MM.1S (cell line): ENCODE measurements at regions not wholly inside any gene's neighbourhood (a gene's known extent, or its start where the extent isn't known, plus 50 kb on each side); places are given as distances from the start of the nearest gene placed in this dataset.

Experiments used
- DNase-seq: peaks from one replicate; pipeline ENCODE4 v3.0.0-alpha.2; 2015
- H2AFZ ChIP-seq: fragments of 300-600 bp; sonication (generic); 2 replicates; pipeline ENCODE4 v1.6.0; 2016; ENCODE audit warnings: antibody characterized with exemption, low read length
- H3F3A ChIP-seq: fragments of 300-600 bp; sonication (generic); 2 replicates; pipeline ENCODE4 v1.6.1; 2016; ENCODE audit warnings: mild to moderate bottlenecking, antibody characterized with exemption, low read length, moderate library complexity, mixed read lengths; ENCODE audit not compliant: insufficient read depth
- H3K27ac ChIP-seq: fragments of 300-600 bp; sonication (generic); 2 replicates; pipeline ENCODE4 v1.5.1; 2016; ENCODE audit warnings: mild to moderate bottlenecking, low read length
- H3K27me3 ChIP-seq: fragments of 300-600 bp; sonication (generic); replicated peaks from 2 replicates; pipeline ENCODE4 v1.6.0; 2016; ENCODE audit warnings: low read length; ENCODE audit not compliant: insufficient read depth
- H3K36me3 ChIP-seq: fragments of 300-600 bp; sonication (generic); replicated peaks from 2 replicates; pipeline ENCODE4 v1.6.1; 2016; ENCODE audit warnings: mild to moderate bottlenecking, low read length, mixed read lengths; ENCODE audit not compliant: insufficient read depth
- H3K4me1 ChIP-seq: fragments of 300-600 bp; sonication (generic); 2 replicates; pipeline ENCODE4 v1.6.1; 2016; ENCODE audit warnings: low read length, mixed read lengths
- H3K4me2 ChIP-seq: fragments of 300-600 bp; sonication (generic); 2 replicates; pipeline ENCODE4 v1.6.0; 2016; ENCODE audit warnings: low read depth, low read length
- H3K4me3 ChIP-seq: fragments of 300-600 bp; sonication (generic); 2 replicates; pipeline ENCODE4 v1.5.1; 2016; ENCODE audit warnings: low read length, mixed read lengths
- H3K79me2 ChIP-seq: fragments of 300-600 bp; sonication (generic); 2 replicates; pipeline ENCODE4 v1.6.1; 2016; ENCODE audit warnings: mixed run types, low read length, mixed read lengths
- H3K9ac ChIP-seq: fragments of 300-600 bp; sonication (generic); 2 replicates; pipeline ENCODE4 v1.6.1; 2016; ENCODE audit warnings: low read length, mixed read lengths
- H3K9me2 ChIP-seq: fragments of 300-600 bp; sonication (generic); replicated peaks from 2 replicates; pipeline ENCODE4 v1.6.1; 2016; ENCODE audit warnings: mild to moderate bottlenecking, low read length, mixed read lengths; ENCODE audit not compliant: insufficient read depth
- H3K9me3 ChIP-seq: fragments of 300-600 bp; sonication (generic); replicated peaks from 2 replicates; pipeline ENCODE4 v1.6.1; 2016; ENCODE audit warnings: mild to moderate bottlenecking, low read length, mixed read lengths; ENCODE audit not compliant: insufficient read depth
- H4K20me1 ChIP-seq: fragments of 300-600 bp; sonication (generic); 2 replicates; pipeline ENCODE4 v1.6.1; 2016; ENCODE audit warnings: mild to moderate bottlenecking, low read length, moderate library complexity, mixed read lengths; ENCODE audit not compliant: insufficient read depth
- CTCF ChIP-seq: fragments of 300-600 bp; sonication (generic); IDR thresholded peaks from 2 replicates; pipeline ENCODE4 v1.5.1; 2016; ENCODE audit warnings: antibody characterized with exemption, low read length, mixed read lengths
- EZH2 ChIP-seq: fragments of 300-600 bp; sonication (generic); optimal IDR thresholded peaks from 2 replicates; pipeline ENCODE3; 2017; ENCODE audit warnings: low read depth, mild to moderate bottlenecking, antibody characterized with exemption, low read length, mixed read lengths
- EZH2phosphoT487 ChIP-seq: fragments of 300-600 bp; sonication (generic); IDR thresholded peaks from 2 replicates; pipeline ENCODE4 v1.6.1; 2018; ENCODE audit warnings: antibody characterized with exemption, low read length

DNA sequence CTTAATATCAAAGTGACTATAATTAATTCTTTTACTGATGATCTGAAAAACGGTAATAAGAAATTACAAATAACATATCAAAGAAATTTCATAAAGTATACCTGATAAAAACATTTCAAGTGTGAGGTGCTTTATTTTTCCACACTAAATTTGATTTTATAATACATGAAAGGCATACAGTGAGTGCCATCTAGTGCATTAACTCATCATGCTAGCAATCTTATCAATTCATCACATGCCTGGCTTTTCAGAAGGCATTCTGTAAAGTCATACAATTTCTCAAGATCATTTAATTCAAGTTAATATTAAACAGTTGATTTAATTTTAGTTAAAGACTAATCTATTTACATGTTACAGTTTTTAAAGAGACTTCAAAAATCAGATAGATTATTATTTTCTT is 1020.9 kb downstream of the GATA3 start:
- H3K27me3 ChIP-seq, result no peaks in the 10 kb centered on the region
- no peak for DNase-seq
- no peak overlapping the region for H3K27ac ChIP-seq
- no peaks in the 10 kb centered on the region for H3K36me3 ChIP-seq
- H3K79me2 ChIP-seq, result no peaks in the 10 kb centered on the region
- H3K4me1 ChIP-seq, result no peaks in the 10 kb centered on the region
- no peaks in the 10 kb centered on the region for H4K20me1 ChIP-seq
- H3K4me3 ChIP-seq, result no peak overlapping the region
- no peak overlapping the region for H3K4me2 ChIP-seq
- H3K9me3 ChIP-seq, result no peaks in the 10 kb centered on the region
- H3F3A ChIP-seq, result no peaks in the 10 kb centered on the region
- TF ChIP-seq CTCF (no peak), EZH2phosphoT487 (no peak), EZH2 (no peak)
- H3K9ac ChIP-seq, result no peak overlapping the region
- H3K9me2 ChIP-seq, result no peaks in the 10 kb centered on the region
- H2AFZ ChIP-seq, result no peak overlapping the region

GRCh38 chr10:9076066-9076465 is 1021.6 kb downstream of the GATA3 start:
- no peak for DNase-seq
- no peaks in the 10 kb centered on the region for H4K20me1 ChIP-seq
- H3K79me2 ChIP-seq, result no peaks in the 10 kb centered on the region
- H3K4me1 ChIP-seq, result no peaks in the 10 kb centered on the region
- no peaks in the 10 kb centered on the region for H3K27me3 ChIP-seq
- H3K9ac ChIP-seq, result no peak overlapping the region
- no peak overlapping the region for H3K4me3 ChIP-seq
- H3F3A ChIP-seq, result no peaks in the 10 kb centered on the region
- no peaks in the 10 kb centered on the region for H3K9me2 ChIP-seq
- TF ChIP-seq CTCF, result no peak
- no peaks in the 10 kb centered on the region for H3K36me3 ChIP-seq
- no peak overlapping the region for H2AFZ ChIP-seq
- no peak overlapping the region for H3K27ac ChIP-seq
- H3K9me3 ChIP-seq, result no peaks in the 10 kb centered on the region
- H3K4me2 ChIP-seq, result no peak overlapping the region

GRCh38 chr10:9081253-9081652 is 1026.8 kb downstream of the GATA3 start:
- no peak for TF ChIP-seq EZH2phosphoT487
- TF ChIP-seq EZH2, result no peak
- no peak for TF ChIP-seq CTCF
- Histone ChIP-seq H3K27ac (no peak overlapping the region), H3K79me2 (no peaks in the 10 kb centered on the region), H3K9me2 (no peaks in the 10 kb centered on the region), H3K9me3 (no peaks in the 10 kb centered on the region), H3K4me3 (no peak overlapping the region), H2AFZ (no peak overlapping the region), H3K4me1 (no peaks in the 10 kb centered on the region), H3K27me3 (no peaks in the 10 kb centered on the region), H3F3A (no peaks in the 10 kb centered on the region), H3K4me2 (no peak overlapping the region), H4K20me1 (no peaks in the 10 kb centered on the region), H3K36me3 (no peaks in the 10 kb centered on the region), H3K9ac (no peak overlapping the region)
- DNase-seq, result no peak

GRCh38 chr10:9081961-9082360 is 1027.5 kb downstream of the GATA3 start:
- no peak for TF ChIP-seq EZH2phosphoT487
- no peak for TF ChIP-seq CTCF
- TF ChIP-seq EZH2, result no peak
- Histone ChIP-seq H4K20me1 (no peaks in the 10 kb centered on the region), H3K4me3 (no peak overlapping the region)

More at GRCh38 chr10:9081961-9082360, 1027.5 kb downstream of the GATA3 start:
- no peak overlapping the region for H3K4me2 ChIP-seq
- no peak for DNase-seq
- H3K79me2 ChIP-seq, result no peaks in the 10 kb centered on the region
- H3K4me1 ChIP-seq, result no peaks in the 10 kb centered on the region
- no peaks in the 10 kb centered on the region for H3K9me3 ChIP-seq
- no peaks in the 10 kb centered on the region for H3K36me3 ChIP-seq
- no peak overlapping the region for H3K9ac ChIP-seq
- no peak overlapping the region for H3K27ac ChIP-seq
- H3K27me3 ChIP-seq, result no peaks in the 10 kb centered on the region
- no peak overlapping the region for H2AFZ ChIP-seq
- H3K9me2 ChIP-seq, result no peaks in the 10 kb centered on the region
- no peaks in the 10 kb centered on the region for H3F3A ChIP-seq
